Tibial nerve (tissue), 4 donors: ENCODE measurements at regions not wholly inside any gene's neighbourhood (a gene's known extent, or its start where the extent isn't known, plus 50 kb on each side); places are given as distances from the start of the nearest gene placed in this dataset.

Source experiments
- DNase-seq, 2 donors: peaks; one replicate each; pipeline ENCODE4 v3.0.0-alpha.2; 2019; ENCODE audit warnings: low spot score in 2 of 2
- H3K27ac ChIP-seq, 4 donors: fragments of 200-600 bp; sonication (generic) in 3 of 4; one replicate each; pipeline ENCODE4 v1.5.1; 2017 to 2019; ENCODE audit warnings: mild to moderate bottlenecking in 1 of 4
- H3K27me3 ChIP-seq, 2 donors: fragments of 200-600 bp; sonication (generic) in 1 of 2; one replicate each; pipeline versions ENCODE4 v1.5.1 to v1.6.0; 2017 to 2019
- H3K36me3 ChIP-seq, 3 donors: fragments of 200-600 bp; sonication (generic); one replicate each; pipeline ENCODE4 v1.5.1; 2018 to 2019
- H3K4me1 ChIP-seq, 4 donors: fragments of 200-600 bp; sonication (generic) in 3 of 4; one replicate each; pipeline ENCODE4 v1.5.1; 2017 to 2019
- H3K4me3 ChIP-seq, 4 donors: fragments of 200-600 bp; sonication (generic) in 3 of 4; one replicate each; pipeline ENCODE4 v1.5.1; 2017 to 2019; ENCODE audit warnings: mild to moderate bottlenecking in 1 of 4, moderate library complexity in 1 of 4
- H3K9me3 ChIP-seq, 4 donors: fragments of 200-600 bp; sonication (generic) in 3 of 4; one replicate each; pipeline ENCODE4 v1.5.1; 2017 to 2019
- EP300 ChIP-seq, 2 donors: sonication (generic); formaldehyde crosslinking; IDR thresholded peaks; one replicate each; pipeline ENCODE4 v1.6.1; 2017; ENCODE audit warnings: antibody characterized with exemption in 2 of 2, mild to moderate bottlenecking in 1 of 2
- POLR2A ChIP-seq, 2 donors: fragments of 450-650 bp; IDR thresholded peaks; one replicate each; pipeline ENCODE4 v1.6.1; 2017; ENCODE audit warnings: antibody characterized with exemption in 2 of 2, mild to moderate bottlenecking in 2 of 2, moderate library complexity in 2 of 2
- WGBS, 2 donors: methylation state at CpG; one replicate each; pipeline ENCODE4 v1.1.5; 2018; 5-methylcytosine and 5-hydroxymethylcytosine counted together
- TF ChIP-seq, protein P1 (sequence below), 5 experiments: fragments of 200-600 bp in 3 of 5; fragments of 450-650 bp in 2 of 5; sonication (generic) in 3 of 5; IDR thresholded peaks; one replicate each; pipeline ENCODE4 v1.5.1; 2016 to 2019; ENCODE audit warnings: antibody characterized with exemption in 5 of 5, mild to moderate bottlenecking in 3 of 5, moderate library complexity in 2 of 5

DNA sequence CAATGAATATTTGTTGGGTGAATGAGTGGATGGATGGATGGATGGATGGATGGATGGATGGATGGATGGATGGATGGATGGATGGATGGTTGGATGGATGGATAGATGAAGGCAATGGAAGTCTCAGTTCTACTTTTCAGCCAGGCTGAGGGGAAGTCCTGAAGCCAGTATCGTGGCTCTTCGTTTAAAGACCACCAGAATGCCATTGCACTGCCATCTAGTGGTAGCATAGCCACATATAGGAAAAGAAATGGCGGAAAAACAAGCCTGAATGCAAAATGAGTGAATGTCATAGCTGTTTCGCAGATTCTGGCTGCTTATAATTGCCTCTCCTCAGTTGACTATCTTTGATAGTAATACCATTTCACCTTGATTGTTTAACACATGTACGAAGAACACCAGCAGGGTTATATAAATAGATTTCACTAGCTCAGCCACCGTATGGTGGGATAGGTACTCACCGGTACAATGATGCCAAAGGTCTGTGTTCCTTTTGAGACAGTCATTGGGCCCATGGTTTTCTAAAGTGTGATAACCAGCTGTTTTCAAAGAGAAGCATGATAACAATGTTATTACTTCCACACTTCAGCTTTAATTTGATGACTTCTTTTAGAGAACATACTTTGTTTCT is 62.3 kb upstream of the GREB1L start:
- peak in 1 of 2 donors; percentile 84 for DNase-seq
- no peak for TF ChIP-seq POLR2A (IDR thresholded peaks at IDR 0.05)
- TF ChIP-seq, protein P1, sequence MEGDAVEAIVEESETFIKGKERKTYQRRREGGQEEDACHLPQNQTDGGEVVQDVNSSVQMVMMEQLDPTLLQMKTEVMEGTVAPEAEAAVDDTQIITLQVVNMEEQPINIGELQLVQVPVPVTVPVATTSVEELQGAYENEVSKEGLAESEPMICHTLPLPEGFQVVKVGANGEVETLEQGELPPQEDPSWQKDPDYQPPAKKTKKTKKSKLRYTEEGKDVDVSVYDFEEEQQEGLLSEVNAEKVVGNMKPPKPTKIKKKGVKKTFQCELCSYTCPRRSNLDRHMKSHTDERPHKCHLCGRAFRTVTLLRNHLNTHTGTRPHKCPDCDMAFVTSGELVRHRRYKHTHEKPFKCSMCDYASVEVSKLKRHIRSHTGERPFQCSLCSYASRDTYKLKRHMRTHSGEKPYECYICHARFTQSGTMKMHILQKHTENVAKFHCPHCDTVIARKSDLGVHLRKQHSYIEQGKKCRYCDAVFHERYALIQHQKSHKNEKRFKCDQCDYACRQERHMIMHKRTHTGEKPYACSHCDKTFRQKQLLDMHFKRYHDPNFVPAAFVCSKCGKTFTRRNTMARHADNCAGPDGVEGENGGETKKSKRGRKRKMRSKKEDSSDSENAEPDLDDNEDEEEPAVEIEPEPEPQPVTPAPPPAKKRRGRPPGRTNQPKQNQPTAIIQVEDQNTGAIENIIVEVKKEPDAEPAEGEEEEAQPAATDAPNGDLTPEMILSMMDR (IDR thresholded peaks at IDR 0.05) = peak; percentile 68 to 81 (median 69)
- peak in 1 of 2 donors; percentile 11 for TF ChIP-seq EP300 (IDR thresholded peaks at IDR 0.05)
- H3K9me3 ChIP-seq = no peaks in the 10 kb centered on the region
- H3K27ac ChIP-seq = no peak overlapping the region
- H3K4me3 ChIP-seq = no peak overlapping the region
- WGBS, 2 donors = 30 to 32% methylated on average over 7 of the region's 7 CpGs
- H3K4me1 ChIP-seq = peaks cover 0 to 6% (median 0%) of the 10 kb centered on the region in 4 donors
- no peaks in the 10 kb centered on the region for H3K36me3 ChIP-seq
- no peaks in the 10 kb centered on the region for H3K27me3 ChIP-seq

DNA sequence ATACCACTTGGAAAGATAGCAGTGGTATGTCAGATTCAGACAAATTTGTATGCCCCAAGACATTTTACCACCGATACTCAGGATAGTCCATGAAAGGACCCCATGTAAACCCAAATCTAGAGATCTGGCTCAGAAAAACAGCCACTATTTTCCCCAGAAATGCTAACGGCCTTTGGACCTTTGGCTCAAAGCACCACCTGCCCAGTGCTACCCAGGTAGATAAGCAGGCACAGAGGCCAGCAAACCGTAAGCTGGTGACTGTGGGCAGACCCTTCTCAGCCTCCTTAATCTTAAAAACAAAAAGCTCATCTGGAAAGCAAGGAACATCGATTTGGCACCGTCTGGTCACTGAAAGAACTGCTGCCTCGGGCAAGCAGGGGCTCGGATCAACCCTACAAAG is 61.4 kb upstream of the GREB1L start:
- H3K9me3 ChIP-seq = no peaks in the 10 kb centered on the region
- peaks cover 0 to 6% (median 0%) of the 10 kb centered on the region in 4 donors for H3K4me1 ChIP-seq
- no peaks in the 10 kb centered on the region for H3K36me3 ChIP-seq
- no peak overlapping the region for H3K4me3 ChIP-seq
- no peak overlapping the region for H3K27ac ChIP-seq
- TF ChIP-seq EP300 (IDR thresholded peaks at IDR 0.05) (no peak), POLR2A (IDR thresholded peaks at IDR 0.05) (no peak)
- TF ChIP-seq, protein P1 (IDR thresholded peaks at IDR 0.05) = no peak
- DNase-seq = no peak
- H3K27me3 ChIP-seq = no peaks in the 10 kb centered on the region
- WGBS, 2 donors = 81 to 91% methylated on average over 7 of the region's 7 CpGs

DNA sequence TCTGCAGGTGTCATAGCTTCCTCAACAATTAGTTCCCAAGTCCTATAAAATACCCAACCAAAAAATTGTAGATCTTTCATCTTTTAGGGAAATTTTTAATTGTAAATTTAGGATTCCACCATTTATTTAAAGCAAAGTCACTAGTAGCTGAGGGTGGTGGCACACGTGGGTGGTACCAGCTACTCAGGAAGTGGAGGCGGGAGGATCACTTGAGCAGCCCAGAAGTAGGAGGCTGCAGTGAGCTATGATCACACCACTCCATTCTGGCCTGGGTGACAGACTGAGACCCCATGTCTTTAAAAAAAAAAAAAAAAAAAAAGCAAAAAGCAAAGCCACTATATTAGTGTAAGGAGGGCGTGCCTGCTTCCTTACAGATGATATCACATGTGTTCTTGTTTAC is 60.3 kb upstream of the GREB1L start:
- Histone ChIP-seq H3K4me1 (peaks cover 0 to 6% (median 0%) of the 10 kb centered on the region in 4 donors), H3K36me3 (no peaks in the 10 kb centered on the region), H3K9me3 (no peaks in the 10 kb centered on the region), H3K4me3 (no peak overlapping the region), H3K27me3 (no peaks in the 10 kb centered on the region), H3K27ac (no peak overlapping the region)
- TF ChIP-seq POLR2A (IDR thresholded peaks at IDR 0.05) (no peak), EP300 (IDR thresholded peaks at IDR 0.05) (no peak)
- TF ChIP-seq, protein P1 (IDR thresholded peaks at IDR 0.05) = no peak
- WGBS, 2 donors = 71 to 78% methylated on average over 3 of the region's 3 CpGs
- DNase-seq = no peak

DNA sequence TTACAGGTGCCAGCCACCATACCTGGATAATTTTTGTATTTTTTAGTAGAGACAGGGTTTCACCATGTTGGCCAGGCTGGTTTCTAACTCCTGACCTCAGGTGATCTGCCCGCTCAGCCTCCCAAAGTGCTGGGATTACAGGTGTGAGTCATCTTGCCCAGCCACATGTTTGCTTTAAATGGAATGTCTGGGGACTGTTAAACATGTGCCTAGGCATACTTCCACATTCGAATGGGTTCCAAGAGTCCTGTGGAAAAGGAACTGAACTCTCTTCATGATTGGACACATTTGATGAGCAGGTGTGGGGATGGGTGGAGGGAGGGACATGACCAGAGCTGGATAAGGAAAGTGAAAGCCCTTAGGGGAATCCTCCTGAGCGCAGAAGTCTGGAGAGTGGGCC is 58.4 kb upstream of the GREB1L start:
- TF ChIP-seq EP300 (IDR thresholded peaks at IDR 0.05) (no peak), POLR2A (IDR thresholded peaks at IDR 0.05) (no peak)
- TF ChIP-seq, protein P1 (IDR thresholded peaks at IDR 0.05) = no peak
- DNase-seq = no peak
- 75 to 91% methylated on average over 3 of the region's 3 CpGs for WGBS, 2 donors

DNA sequence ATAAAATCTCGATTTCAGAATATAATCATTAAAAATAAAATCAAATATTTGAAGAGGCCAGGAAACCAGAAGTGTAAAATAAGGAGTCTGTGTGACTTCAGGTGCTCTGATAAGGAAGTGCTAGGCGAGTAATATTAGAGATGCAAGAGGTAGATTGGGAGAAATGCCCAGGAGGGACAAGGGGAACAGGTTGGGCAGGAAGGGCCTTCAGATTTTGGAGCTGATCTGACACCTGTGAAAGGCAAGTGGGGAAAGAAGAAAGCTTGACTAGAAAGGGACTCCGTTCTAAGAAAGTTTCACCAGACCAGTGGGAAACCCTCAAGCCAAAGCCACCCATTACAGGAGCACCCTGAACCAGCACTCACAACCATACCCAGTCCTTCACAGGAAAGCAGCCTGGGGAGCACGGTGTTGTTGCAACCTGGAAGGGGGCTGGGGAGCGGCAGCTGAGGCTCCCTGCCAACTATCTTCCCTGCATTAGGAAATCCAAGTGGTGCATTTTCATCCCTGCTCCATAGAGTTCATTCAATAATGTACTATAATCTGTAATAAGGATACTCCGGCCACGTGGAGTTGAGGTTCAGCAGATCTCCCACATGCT is 57.5 kb upstream of the GREB1L start:
- no peak overlapping the region for H3K4me3 ChIP-seq
- H3K27ac ChIP-seq = no peak overlapping the region
- 78 to 79% methylated on average over 7 of the region's 7 CpGs for WGBS, 2 donors
- H3K9me3 ChIP-seq = no peaks in the 10 kb centered on the region
- H3K27me3 ChIP-seq = no peaks in the 10 kb centered on the region
- TF ChIP-seq EP300 (IDR thresholded peaks at IDR 0.05) (no peak), POLR2A (IDR thresholded peaks at IDR 0.05) (no peak)
- TF ChIP-seq, protein P1 (IDR thresholded peaks at IDR 0.05) = no peak
- no peak for DNase-seq
- peaks cover 0 to 5% (median 0%) of the 10 kb centered on the region in 4 donors for H3K4me1 ChIP-seq
- H3K36me3 ChIP-seq = no peaks in the 10 kb centered on the region

More for the DNA sequence above, 58.4 kb upstream of the GREB1L start:
- H3K9me3 ChIP-seq = no peaks in the 10 kb centered on the region
- peaks cover 0 to 6% (median 0%) of the 10 kb centered on the region in 4 donors for H3K4me1 ChIP-seq
- no peak overlapping the region for H3K4me3 ChIP-seq
- H3K36me3 ChIP-seq = no peaks in the 10 kb centered on the region
- no peak overlapping the region for H3K27ac ChIP-seq
- H3K27me3 ChIP-seq = no peaks in the 10 kb centered on the region
